ENCODE measurements at regions not wholly inside any gene's neighbourhood (a gene's known extent, or its start where the extent isn't known, plus 50 kb on each side); places are given as distances from the start of the nearest gene placed in this dataset.

- TF ChIP-seq TAF1 (IDR thresholded peaks at IDR 0.05; ENCODE audit: low read depth) = no peak
- no peak for TF ChIP-seq NFIC (IDR thresholded peaks at IDR 0.05)
- TF ChIP-seq FOXM1 (IDR thresholded peaks at IDR 0.05; ENCODE audit: borderline replicate concordance, low read depth) = no peak
- TF ChIP-seq EP300 (IDR thresholded peaks at IDR 0.05; ENCODE audit: borderline replicate concordance) = no peak
- no peak for TF ChIP-seq REST (IDR thresholded peaks at IDR 0.05; ENCODE audit: low read depth)
- no peak for TF ChIP-seq CEBPB (IDR thresholded peaks at IDR 0.05)
- TF ChIP-seq MAX (IDR thresholded peaks at IDR 0.05) = no peak
- TF ChIP-seq RAD21 (IDR thresholded peaks at IDR 0.05; ENCODE audit: low read depth) = no peak
- TF ChIP-seq YY1 (IDR thresholded peaks at IDR 0.05; ENCODE audit: low read depth) = no peak
Measured at GRCh38 chr14:34203251-34203722, 252.4 kb upstream of the EGLN3 start.
